Liver (tissue), 3 donors: ENCODE measurements at regions not wholly inside any gene's neighbourhood (a gene's known extent, or its start where the extent isn't known, plus 50 kb on each side); places are given as distances from the start of the nearest gene placed in this dataset.

Source experiments
- CTCF ChIP-seq: fragments of 150-350 bp; IDR thresholded peaks from 2 replicates; pipeline ENCODE4 v1.5.1; 2017; ENCODE audit warnings: improper control_type of control experiment, low read depth, low read length; ENCODE audit not compliant: missing input control
- JUND ChIP-seq, 2 donors: IDR thresholded peaks; 2 replicates each; pipeline ENCODE4 v1.6.1; 2016; ENCODE audit warnings: antibody characterized with exemption in 2 of 2
- RAD21 ChIP-seq, 2 donors: IDR thresholded peaks; 2 replicates each; pipeline ENCODE4 v1.6.1; 2016; ENCODE audit warnings: antibody characterized with exemption in 2 of 2, mild to moderate bottlenecking in 2 of 2
- SP1 ChIP-seq: IDR thresholded peaks from 2 replicates; pipeline ENCODE4 v1.6.1; 2018; ENCODE audit warnings: antibody characterized with exemption, mild to moderate bottlenecking
- TF ChIP-seq, protein P1 (sequence below): IDR thresholded peaks from 2 replicates; pipeline ENCODE4 v1.6.1; 2016; ENCODE audit warnings: antibody characterized with exemption, mild to moderate bottlenecking
- TF ChIP-seq, protein P2 (sequence below): IDR thresholded peaks from 2 replicates; pipeline ENCODE4 v1.6.1; 2016; ENCODE audit warnings: antibody characterized with exemption
- TF ChIP-seq, protein P3 (sequence below): IDR thresholded peaks from 2 replicates; pipeline ENCODE4 v1.6.1; 2016; ENCODE audit warnings: antibody characterized with exemption
- donor health status: healthy.
- donor health status: healthy.

GRCh38 chr4:36719425-36719824 is 438.0 kb downstream of the DTHD1 start:
- TF ChIP-seq, protein P1, sequence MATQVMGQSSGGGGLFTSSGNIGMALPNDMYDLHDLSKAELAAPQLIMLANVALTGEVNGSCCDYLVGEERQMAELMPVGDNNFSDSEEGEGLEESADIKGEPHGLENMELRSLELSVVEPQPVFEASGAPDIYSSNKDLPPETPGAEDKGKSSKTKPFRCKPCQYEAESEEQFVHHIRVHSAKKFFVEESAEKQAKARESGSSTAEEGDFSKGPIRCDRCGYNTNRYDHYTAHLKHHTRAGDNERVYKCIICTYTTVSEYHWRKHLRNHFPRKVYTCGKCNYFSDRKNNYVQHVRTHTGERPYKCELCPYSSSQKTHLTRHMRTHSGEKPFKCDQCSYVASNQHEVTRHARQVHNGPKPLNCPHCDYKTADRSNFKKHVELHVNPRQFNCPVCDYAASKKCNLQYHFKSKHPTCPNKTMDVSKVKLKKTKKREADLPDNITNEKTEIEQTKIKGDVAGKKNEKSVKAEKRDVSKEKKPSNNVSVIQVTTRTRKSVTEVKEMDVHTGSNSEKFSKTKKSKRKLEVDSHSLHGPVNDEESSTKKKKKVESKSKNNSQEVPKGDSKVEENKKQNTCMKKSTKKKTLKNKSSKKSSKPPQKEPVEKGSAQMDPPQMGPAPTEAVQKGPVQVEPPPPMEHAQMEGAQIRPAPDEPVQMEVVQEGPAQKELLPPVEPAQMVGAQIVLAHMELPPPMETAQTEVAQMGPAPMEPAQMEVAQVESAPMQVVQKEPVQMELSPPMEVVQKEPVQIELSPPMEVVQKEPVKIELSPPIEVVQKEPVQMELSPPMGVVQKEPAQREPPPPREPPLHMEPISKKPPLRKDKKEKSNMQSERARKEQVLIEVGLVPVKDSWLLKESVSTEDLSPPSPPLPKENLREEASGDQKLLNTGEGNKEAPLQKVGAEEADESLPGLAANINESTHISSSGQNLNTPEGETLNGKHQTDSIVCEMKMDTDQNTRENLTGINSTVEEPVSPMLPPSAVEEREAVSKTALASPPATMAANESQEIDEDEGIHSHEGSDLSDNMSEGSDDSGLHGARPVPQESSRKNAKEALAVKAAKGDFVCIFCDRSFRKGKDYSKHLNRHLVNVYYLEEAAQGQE, result no peak
- TF ChIP-seq JUND (IDR thresholded peaks at IDR 0.05), result no peak
- no peak for TF ChIP-seq CTCF
- TF ChIP-seq, protein P2, sequence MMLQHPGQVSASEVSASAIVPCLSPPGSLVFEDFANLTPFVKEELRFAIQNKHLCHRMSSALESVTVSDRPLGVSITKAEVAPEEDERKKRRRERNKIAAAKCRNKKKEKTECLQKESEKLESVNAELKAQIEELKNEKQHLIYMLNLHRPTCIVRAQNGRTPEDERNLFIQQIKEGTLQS, result no peak
- TF ChIP-seq RAD21 (IDR thresholded peaks at IDR 0.05), result no peak
- no peak for TF ChIP-seq SP1
- TF ChIP-seq, protein P3, sequence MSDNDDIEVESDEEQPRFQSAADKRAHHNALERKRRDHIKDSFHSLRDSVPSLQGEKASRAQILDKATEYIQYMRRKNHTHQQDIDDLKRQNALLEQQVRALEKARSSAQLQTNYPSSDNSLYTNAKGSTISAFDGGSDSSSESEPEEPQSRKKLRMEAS, result no peak
